HG03280 (cell line): ENCODE measurements at regions not wholly inside any gene's neighbourhood (a gene's known extent, or its start where the extent isn't known, plus 50 kb on each side); places are given as distances from the start of the nearest gene placed in this dataset.
"Not testable (repeated sequence)": the region's sequence is repeated elsewhere in the genome, so short reads cannot be mapped to it uniquely, and the experiment has no call there.

Experiments
- ATAC-seq: cut with Tn5 transposase; IDR thresholded peaks from one replicate; pipeline ENCODE4 v1.9.1; 2021; ENCODE audit warnings: mild to moderate bottlenecking, moderate library complexity; ENCODE audit not compliant: unreplicated experiment

DNA sequence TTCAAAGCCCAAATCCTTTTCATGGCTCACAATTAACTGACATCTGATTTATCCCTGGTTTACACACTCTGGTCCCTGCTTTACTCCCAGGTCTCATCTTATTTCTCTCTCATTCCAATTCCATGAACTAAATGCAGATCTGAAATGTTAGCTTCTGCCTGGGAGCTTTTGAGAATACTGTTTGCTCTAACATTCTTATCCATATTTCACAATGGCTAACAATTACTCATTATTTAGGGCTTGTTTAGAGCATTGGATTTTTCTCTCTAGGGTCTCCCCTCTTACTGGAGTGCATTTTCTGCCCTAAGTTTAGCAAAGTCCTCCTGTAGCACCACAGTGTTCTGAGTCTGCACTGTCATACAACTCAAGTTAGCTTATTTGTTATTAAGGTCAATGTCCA, 121.5 kb upstream of the HCRTR2 start:
- ATAC-seq = no peak

DNA sequence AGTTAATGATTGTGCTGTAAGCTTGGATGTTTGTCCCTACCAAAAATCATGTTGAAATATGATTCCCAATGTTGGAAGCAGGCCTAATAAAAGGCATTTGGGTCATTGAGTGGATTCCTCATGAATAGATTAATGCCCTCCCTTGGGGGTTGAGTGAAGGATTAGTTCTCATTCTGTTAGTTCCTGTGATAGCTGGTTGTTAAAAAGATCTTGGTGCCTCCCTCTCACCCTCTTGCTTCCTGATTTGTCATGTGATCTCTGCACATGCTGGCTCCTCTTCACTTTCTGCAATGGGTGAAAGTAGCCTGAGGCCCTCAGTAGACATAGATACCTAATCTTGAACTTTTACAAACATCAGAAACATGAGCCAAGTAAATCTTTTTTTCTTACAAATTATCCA, 115.6 kb upstream of the HCRTR2 start:
- no peak for ATAC-seq

- no peak for ATAC-seq
These were observed 109.4 kb upstream of the HCRTR2 start for GRCh38 chr6:55064711-55065420.

DNA sequence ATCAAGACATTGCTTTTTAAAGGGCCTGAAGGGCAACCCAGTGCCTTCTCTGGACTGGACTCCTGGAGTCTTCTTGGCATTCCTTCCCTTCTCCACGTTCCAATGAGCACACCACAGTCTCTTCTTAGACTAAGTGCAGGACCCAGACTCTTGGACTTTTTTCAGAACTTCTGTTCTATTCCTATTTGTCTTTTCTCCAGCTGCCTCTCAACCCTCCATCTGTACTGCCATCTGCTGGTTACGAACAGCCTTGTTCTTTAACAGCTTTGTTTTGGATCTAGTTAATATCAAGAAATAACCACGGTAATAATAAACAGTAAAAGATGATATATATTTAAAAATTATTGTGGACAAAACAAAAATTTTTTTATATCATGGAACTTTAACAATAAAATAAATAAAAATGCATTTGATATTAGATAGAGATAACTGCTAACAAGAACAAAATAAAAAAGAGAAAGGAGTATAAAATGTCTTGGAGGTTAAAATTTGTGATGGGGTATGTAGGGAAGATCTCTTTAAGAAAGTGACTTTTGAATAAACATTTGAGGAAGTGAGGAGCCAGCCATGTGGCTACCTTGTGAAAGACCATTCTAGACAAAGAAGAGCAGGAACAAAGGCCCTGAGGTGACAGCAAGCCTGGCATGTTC, 105.1 kb upstream of the HCRTR2 start:
- ATAC-seq = no peak

GRCh38 chr6:55082021-55082420, 92.3 kb upstream of the HCRTR2 start:
- ATAC-seq = no peak

DNA sequence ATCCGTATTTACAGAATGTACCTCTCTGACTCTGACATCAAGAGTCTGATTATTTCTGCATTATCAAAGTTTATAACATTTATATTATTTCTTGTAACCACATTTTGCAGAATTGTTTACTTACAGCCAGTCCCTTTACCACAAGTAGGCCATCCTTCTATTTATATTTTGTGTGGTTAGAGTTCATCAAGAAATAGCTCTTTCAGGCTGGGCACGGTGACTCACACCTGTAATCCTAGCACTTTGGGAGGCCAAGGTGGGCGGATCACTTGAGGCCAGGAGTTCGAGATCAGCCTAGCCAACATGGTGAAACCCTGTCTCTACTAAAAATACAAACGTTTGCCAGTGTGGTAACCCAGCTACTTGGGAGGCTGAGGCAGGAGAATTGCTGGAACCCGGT, 86.3 kb upstream of the HCRTR2 start:
- not testable (repeated sequence) for ATAC-seq

DNA sequence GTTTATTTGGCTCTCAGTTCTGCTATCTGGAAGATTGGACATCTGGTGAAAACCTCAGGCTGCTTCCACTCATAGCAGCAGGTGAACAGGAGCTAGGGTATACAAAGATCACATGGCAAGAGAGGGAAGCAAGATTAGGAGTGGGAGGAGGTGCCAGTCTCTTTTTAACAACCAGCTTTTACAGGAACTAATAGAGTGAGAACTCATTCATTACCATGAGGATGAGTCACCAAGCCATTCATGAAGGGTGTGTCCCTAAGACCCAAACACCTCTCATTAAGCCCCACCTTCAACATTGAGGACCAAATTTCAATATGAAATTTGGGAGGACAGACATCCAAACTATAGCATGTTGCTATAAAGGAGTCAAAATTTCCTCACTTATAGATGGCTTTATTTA, 85.4 kb upstream of the HCRTR2 start:
- ATAC-seq = no peak

DNA sequence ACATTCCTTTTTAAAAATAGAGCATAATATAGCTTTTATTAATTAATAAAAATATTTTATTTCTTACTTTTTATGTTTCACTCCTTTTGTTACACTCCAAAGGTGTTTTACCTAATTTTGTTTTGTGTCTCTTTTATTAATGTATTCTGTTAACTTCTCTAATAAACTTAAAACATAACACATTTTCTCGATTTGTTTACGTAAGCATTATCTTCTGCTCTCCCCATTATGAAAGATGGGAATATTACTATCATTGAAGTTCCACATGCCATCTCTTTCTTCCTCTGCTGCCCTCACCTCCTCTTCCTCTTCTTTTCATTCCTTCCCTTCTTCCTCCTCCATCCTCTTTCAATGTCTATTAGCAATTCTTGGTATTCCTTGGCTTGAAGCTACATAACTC, 85.0 kb upstream of the HCRTR2 start:
- no peak for ATAC-seq

DNA sequence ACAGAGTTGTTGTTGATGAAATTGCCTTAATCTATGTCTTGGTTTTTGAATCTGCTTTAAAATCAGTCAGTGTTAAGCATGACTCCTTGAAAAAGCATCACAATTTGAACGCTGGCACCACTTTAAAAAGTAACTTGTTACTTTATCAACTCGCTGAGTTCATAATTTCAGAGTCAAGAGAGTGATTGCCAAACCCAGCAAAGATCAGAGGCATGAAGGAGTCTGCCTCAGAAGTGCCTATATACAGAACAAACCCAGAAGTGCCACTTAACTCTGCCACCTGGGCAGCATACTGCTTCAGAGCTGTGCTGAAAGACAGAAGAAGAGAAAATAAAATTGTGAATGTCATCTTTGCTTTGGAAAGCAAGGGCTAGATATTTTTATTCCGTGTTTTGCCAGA, 73.6 kb upstream of the HCRTR2 start:
- no peak for ATAC-seq

DNA sequence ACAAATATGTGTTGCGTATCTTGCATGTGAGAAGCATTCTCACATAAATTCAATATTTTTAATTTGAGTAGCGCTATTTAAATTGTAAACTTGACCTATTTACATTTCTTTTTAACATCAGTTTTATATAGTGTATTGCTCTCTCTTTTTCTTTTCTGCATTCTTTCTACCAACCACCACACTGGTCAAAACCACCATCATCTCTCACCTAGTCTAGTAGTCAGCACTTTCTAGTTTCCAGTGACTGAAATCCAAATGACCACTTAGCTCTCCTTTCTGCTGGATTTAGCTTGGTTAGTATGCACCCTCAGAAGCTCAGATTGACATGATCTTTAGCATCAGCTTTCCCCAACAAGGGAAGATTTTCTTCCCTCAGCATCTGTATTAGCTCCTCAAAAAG, 73.2 kb upstream of the HCRTR2 start:
- ATAC-seq = no peak

DNA sequence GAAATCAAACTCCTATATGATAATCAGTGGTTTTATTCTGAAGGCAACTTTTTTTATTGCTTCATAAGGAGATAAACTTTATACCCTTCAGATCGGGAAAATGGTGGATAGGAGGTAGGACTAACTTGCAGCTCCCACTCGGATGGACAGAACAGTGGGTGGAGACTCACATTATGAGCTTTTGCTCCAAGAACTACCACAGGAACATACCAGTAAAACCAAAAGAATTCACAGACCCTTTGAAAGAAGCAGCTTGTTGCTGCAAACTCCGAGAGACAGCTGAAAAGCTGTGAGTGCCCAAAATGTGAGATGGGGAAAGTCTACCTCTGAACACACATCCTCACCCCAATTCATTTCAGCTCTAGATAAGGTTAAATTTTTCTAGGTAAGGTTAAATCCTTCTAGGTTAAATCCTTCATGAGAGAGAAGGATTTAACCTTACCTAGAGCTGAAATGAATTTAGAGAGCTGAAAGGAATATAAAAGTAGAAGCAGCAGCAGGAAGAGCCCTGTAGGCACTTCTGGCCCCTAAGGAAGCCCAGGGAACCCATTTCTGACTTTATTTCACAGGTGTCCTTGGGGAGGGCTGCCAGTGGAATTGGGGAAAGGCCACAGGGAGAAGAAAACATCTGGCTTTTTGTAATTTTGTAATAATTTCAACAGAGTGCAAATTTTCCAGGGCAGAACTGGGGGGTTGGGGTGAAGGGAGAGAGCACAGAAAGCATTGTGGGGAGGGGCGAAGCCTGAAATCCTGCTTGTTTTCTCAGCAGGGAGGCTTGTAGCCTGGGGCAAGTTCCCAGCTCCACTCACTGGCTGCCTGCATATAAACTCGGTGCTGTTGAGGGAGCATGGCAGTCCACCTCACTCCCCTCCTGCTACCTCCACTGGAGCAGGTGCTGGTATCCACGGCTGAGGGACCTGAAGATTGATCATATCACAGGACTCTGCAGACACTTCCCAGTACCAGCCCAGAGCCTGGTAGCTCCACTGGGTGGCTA, 65.9 kb upstream of the HCRTR2 start:
- no peak for ATAC-seq

GRCh38 chr6:55117267-55117666, 57.0 kb upstream of the HCRTR2 start:
- no peak for ATAC-seq

DNA sequence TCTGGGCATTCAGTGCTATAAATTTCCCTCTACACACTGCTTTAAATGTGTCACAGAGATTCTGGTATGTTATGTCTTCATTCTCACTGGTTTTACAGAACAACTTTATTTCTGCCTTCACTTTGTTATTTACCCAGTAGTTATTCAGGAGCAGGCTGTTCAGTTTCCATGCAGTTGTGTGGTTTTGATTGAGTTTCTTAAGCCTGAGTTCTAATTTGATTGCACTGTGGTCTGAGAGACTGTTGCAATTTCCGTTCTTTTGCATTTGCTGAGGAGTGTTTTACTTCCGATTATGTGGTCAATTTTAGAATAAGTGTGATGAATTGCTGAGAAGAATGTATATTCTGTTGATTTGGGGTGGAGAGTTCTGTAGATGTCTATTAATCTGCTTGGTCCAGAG, 50.1 kb upstream of the HCRTR2 start:
- ATAC-seq = not testable (repeated sequence)
